GM20431 (cell line): ENCODE measurements at regions not wholly inside any gene's neighbourhood (a gene's known extent, or its start where the extent isn't known, plus 50 kb on each side); places are given as distances from the start of the nearest gene placed in this dataset.
"Not testable (repeated sequence)": the region's sequence is repeated elsewhere in the genome, so short reads cannot be mapped to it uniquely, and the experiment has no call there.

ENCODE experiments used
- in situ Hi-C: fragments of 300-500 bp; cut with MseI, MboI; formaldehyde crosslinking; loops from one replicate; pipeline ENCODE4 v1.15.0; 2020; ENCODE audit warnings: low sequenced_read_pairs; ENCODE audit not compliant: unreplicated experiment

DNA sequence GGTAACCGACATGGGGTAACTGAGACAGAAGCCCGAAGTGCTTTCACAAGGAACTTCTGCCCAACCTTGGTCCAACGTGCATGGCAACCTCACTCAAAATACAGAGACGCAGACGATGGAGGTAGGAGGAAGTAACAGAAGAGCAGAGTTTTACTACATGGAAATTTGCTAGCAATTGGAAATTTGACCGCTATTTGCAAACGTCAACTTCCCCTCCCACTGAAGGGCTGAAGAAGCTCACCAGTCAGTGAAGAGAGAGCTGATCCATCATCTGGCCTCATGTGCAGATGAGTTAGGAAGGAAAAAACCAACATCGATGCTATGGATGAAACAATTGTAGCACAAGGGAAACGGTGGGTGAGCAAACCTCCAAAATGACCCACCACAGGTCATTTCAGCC lies 196.7 kb downstream of the RGS3 start:
- in situ Hi-C loops: loop anchor here (25.0 kb wide), 1 partner anchor 348 kb away; the partner anchor contains the start of gene RNF183

DNA sequence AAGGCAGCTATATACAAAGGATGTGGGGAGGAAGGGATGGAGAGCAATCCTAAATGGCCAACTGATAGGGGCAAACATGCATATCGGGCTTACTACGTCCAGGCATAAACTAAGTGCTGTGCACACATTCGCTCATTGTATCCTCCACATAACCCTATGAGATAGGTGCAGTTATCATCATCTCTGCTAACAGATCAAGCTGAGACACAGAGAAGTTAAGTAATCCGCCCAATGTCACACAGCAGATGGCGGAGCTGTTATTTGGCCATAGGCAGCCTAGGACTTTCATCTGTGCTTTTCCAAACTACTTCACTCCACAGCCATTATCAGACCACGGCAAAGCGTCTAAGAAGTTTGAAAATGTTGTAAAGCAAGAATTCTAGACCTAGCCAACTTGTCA lies 197.5 kb downstream of the RGS3 start:
- in situ Hi-C loops: loop anchor here (25.0 kb wide), 1 partner anchor 349 kb away; the partner anchor contains the start of gene RNF183

DNA sequence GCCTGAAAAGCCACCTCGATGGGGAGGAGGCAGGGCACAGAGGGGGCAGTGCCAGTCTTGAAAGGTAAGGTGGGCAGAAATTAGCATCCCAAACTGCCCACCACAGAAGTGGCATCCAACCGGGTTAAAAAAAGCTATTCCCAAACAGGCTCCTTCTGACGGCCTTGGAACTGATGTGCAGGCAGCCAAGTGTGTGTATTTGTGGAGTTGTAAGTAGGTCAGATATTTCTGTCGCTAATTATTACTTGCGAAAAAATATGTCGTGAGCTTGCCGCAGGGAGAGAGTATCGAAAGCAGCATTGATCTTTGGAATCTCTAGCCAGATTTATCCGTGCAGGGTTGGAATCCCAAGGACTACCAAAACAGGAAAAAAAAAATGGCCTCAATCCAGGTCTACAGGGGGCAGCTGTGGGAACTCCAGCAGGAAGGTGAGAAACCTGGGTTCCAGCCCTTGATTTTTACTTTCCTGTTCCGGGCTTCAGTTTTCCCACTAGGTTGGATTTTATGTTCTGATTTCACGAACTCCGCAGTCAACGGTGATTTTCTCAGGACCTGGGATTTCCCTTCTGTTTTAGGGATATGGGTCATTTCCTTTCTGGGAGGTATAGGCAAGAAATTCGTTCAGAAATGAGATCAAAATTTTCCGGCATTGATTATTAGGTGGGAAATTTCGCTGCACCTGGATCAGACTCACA lies 200.8 kb downstream of the RGS3 start:
- in situ Hi-C loops: loop anchor here (25.0 kb wide), 1 partner anchor 352 kb away; the partner anchor contains the start of gene RNF183

DNA sequence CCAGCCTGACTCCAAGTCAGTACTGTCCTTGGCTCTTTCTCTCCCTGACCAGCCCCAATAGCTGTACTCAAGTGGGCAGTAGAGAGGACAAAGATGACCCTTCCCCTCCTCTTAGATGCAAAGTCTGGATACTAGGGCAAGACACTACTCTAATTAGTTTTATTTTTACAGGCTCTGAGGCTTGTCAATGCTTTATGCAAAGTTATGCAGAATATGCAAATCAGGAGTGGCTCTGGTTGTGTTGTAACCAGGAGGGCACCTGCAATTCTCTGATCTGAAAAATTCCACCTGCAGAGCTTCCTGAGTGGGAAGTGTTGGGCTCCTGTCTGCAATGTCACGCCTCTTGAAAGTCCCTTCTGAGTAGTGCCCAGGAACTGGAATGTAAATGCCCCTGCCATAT lies 201.5 kb downstream of the RGS3 start:
- in situ Hi-C loops: loop anchor here (25.0 kb wide), 1 partner anchor 353 kb away; the partner anchor contains the start of gene RNF183

DNA sequence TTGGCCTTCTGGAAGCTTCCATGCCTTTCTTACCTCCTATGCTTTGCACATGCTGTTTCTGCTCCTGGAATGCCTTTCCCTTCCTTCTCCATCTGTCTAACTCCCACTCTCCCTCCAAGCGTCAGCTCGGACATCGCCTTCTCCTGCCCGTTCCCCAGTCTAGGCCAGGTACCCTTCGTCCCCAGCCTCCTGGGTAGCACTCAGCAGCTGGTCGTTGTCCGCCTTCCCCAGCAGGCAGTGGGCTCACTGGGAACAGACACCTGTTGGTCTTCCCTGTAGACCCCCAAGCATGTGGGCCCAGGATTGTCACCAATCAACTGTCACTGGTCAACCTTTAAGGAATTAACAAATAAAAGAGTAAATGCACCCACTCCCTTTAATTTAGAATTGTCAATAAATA lies 202.2 kb downstream of the RGS3 start:
- in situ Hi-C loops: loop anchor here (25.0 kb wide), 1 partner anchor 353 kb away; the partner anchor contains the start of gene RNF183

DNA sequence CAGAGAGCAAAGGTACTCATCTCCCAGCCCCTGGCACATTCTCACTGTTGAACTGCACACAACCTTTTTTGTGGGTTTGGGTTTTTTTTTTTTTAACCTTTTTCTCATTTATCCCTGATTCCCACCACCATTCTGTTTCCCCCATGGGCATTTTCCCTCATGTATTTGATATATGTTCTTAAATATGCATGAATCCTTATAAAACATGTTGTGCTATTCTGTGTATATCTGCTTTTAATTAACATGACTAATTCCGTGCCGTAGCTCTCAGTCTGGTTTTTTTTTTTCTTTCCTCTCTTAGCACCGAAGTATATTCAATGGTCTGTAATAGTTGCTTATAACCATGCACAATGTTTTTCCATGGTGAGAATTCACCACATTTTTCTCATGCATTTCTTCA lies 204.5 kb downstream of the RGS3 start:
- in situ Hi-C loops: loop anchor here (25.0 kb wide), 1 partner anchor 356 kb away; the partner anchor contains the start of gene RNF183

DNA sequence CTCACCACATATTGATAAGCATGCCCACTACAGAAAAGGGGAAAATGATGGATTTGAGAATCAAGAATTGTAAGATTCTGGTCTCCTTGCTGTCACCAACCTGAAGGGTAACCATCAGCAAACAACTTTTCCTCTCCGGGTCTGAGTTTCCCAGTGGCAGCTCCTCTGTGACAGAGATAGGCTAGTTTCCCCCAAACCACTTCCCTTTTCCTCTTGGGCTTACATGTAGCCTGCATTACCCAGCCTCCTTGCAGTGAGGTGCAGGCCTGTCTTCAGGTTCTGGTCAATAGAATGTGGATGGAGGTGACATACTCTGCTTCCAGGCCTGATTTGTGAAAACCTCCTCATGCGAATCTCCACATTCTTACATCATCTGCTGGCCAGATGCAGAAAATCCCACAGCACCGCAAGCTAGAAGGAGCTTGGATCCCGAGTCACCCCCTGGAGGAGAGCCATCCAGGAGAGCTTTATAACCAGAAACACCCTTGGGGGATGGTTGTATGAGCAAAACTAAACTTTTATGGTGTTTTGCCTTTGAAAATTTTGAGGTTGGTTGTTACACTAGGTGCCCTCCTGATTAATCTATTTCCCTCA lies 206.1 kb downstream of the RGS3 start:
- in situ Hi-C loops: loop anchor here (25.0 kb wide), 1 partner anchor 357 kb away; the partner anchor contains the start of gene RNF183

DNA sequence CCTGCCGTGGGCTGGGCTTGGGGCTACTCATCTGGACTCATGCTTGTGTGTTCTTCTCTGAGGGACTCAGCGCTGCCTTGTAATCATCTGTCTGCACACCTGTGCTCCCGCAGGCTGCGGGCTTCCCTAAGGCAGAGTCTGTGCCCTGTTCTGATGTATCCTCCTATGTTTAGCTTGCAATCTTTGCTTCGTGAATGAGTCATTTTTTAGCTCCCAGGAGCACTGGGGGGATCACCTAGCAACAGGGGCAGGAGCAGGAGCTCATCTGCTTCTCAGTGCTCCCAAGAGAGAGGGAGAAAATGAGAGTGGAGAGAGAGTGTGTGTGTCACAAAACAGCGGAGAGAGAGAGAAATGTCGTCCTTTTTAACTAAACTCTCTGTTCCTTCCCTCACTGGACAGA lies 202.4 kb upstream of the ZNF618 start:
- in situ Hi-C loops: loop anchor here (25.0 kb wide), 1 partner anchor 361 kb away; the partner anchor contains the start of gene RNF183

DNA sequence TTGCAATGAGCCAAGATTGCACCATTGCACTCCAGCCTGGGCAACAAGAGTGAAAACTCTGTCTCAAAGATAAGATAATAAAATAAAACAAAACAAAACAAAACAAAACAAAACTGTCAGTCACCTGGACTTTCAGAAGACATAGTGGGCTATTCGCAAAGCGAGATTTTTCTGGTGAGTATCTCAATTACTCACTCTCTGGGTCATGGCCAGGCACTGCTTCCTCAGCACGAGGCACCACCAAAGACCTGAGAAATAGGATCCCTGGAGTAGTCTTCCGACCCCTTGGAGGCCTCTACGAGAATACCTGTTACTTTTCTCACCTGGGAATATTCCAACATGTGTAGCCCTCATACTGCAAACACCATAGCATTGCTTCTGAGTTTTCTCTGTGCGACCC lies 201.7 kb upstream of the ZNF618 start:
- in situ Hi-C loops: loop anchor here (25.0 kb wide), 1 partner anchor 362 kb away; the partner anchor contains the start of gene RNF183

DNA sequence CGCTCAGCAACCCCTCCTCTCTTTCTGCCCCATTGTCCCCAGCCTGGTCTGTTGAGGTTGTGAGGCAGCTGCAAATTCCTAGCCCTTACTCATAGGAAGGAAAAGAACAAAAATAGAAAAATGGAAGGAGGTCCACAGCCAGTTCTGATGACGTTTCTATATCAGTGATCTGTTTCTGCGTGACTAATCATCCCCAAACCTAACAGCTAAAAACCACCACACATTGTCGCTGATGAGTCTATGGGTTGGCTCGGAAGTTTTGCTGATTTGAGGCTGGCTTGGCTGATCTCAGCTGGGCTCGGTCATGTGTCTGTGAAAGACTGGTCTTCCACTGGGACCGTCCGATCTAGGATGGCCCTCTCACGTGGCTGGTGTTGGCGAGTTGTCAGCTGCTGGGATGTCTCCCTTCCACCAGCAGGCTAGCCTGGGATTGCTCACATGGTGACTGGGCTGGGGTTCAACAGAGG lies 200.6 kb upstream of the ZNF618 start:
- in situ Hi-C loops: no loop called here

DNA sequence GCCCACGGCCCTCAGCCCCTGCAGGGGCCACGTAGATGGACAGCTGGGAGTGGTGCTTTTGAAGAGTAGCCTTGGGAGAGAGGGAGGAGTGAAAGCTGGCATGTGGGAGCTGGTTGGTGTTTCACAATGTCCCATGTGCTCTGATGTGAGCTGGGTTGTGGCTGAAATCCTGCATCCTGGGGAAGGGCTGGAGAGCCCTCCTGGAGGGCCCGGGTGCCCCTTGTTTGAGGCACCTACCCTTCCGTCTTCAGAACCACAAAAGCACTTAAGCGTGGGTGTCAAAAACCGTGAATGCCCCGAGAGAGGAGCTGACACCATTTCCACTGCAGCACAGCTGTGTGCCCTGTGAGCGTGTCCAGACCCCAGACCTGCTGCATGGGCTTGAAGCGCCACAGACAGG lies 199.1 kb upstream of the ZNF618 start:
- in situ Hi-C loops: no loop called here

DNA sequence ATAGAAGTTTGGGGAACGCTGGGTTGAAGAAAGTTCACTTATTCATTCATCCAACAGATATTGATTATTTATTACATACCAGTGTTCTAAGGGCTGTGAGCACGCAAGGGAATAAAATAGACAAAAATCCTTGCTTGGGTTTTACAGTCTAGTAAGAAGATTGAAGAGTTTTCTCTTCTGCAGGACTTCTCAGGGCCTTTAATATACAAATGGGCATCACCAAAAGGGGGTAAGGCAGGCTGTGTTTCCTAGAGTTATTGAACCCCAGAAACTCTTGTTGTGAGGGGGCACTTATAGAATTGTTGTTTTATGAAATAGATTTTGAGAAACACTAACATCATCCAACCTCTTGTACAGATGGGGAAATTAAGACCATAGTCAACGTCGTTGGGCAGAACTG lies 198.5 kb upstream of the ZNF618 start:
- in situ Hi-C loops: no loop called here

DNA sequence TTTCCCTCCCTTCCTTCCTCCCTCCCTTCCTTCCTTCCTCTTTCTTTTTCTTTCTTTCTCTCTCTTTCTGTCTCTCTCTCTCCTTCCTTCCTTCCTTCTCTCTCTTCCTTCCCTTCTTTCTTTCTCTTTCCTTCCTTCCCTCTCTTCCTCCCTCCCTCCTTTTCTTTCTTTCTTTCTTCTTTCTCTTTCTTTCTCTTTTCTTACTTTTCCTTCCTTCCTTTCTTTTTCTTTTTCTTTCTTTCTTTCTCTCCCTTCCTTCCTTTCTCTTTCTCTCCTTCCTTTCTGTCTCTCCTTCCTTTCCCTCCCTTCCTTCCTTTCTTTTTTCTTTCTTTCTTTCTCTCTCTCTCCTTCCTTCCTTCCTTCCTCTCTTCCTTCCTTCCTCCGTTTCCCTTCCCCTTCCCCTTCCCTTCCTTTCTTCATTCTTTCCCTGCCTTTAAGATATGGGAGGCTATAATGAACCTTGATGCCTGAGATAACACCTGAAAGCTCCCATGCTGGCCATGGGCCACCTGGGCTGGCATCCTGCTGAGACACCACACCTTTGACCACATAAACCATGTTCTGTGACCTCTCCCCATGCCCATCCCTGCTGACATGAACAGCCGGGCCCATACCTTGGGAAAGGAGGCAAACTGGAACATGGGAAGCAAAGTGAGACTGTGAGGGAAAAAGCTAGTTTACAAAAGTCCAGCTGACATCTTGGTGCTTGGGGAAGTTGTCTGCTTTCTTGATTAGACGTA lies 197.8 kb upstream of the ZNF618 start:
- in situ Hi-C loops: no loop called here

DNA sequence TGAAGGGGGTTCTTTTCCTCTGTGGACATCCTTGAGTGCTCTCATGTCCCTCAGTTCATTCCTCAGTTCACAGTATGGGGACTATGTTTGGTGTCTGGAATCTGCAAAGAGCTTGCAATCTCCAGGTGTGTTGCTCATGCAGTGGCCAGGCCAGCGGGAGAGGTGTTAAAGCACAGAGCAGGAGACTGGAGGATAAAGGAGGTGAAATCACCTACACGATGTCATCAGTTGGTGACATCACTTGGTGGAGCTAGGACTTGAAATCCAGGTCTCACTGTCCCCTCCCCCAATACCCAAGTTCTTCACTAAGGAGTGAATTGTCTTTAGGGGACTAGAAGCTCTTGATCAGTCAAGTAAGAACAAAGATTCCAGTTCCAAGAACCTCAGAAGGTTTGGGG lies 197.3 kb upstream of the ZNF618 start:
- in situ Hi-C loops: no loop called here

DNA sequence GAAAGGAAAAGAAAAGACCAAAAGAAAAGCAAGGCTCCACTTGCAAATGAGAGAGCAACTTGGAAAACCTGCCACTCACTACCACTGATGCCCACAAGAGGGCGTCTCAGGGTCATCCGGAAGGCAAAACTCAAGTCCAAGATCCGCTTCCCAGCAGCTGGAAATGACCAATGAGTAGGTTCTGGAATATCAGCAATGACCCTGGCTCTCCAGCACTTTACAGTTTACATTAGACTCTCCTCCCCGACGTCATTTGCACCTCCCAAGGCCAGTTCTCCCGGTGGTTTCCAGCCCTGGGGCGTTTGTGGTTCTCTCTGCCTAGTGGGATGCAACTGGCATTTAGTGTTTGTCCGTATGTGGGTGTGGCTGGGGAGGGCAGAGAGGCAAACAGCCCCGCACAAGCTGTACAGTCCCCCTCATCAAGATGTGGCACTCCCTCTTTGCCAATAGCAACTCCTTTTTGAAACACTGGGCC lies 193.8 kb upstream of the ZNF618 start:
- in situ Hi-C loops: no loop called here

DNA sequence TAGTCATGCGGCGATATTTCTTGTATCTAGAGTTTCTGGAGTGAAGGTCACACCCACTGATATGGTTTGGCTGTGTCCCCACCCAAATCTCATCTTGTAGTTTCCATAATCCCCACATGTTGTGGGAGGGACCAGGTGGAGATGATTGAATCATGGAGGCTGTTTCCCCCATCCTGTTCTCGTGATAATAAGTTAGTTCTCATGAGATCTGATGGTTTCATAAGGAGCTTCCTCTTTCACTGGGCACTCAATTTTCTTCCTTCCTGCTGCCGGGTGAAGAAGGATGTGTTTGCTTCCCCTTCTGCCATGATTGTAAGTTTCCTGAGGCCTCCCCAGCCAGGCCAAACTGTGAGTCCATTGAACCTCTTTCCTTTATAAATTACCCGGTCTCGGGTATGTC lies 190.5 kb upstream of the ZNF618 start:
- in situ Hi-C loops: not testable (repeated sequence)

DNA sequence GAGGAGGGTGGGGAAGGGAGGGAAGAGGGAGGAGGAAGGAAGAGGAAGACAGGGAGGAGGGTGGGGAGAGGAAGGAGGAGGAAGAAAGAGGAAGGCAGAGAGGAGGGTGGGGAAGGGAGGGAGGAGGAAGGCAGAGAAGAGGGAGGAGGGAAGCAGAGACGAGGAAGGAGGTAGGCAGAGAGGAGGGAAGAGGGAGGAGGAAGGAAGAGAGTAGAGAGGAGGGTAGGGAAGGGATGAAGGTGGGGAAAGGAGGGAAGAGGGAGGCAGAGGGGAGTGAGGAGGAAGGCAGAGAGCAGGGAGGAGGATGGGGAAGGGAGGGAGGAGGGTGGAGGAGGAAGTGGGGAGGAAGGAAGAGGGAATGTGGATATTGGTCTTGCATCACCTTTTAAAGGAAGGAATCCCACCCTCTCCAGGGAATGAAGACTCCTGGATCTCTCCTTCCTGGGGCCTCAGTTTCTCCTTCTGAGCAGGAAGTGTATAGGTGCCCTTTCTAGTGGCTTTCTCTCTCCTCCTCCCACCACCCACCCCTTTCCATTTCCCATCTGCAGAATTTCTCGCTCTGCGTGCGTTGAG lies 188.9 kb upstream of the ZNF618 start:
- in situ Hi-C loops: no loop called here

DNA sequence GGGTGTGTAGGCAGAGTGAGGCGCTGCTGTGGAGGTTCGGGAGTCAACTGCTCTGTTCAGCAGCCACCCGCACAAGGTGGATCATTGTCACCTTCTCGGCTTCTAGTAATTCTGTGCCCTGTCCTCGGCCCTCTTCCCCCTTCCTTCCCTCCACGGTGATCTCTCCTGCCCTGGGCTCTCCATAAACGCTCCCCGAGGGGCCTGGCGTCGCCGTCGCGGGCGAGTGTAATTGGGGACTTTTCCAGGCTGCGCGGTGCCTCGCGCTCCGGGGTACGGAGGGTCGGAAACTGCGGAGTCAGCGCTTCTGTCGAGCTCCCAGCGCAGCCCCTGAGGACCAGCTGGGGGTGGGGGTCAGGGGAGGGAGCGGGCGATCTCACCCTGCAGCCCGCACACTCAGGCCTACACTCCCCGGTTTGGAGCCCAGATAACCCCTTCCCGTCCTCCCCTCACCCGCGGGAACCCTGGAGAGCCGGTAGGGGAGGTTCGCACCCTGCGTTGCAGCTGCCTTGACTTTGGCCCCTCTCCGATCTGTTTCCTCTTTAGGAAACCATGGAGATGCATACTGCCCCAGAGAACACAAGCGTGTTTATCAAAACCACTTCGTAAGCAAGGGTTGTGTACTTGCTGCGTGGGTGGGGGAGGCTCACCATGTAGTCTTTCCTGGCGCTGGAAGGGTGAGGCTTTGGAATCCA lies 188.3 kb upstream of the ZNF618 start:
- in situ Hi-C loops: no loop called here

DNA sequence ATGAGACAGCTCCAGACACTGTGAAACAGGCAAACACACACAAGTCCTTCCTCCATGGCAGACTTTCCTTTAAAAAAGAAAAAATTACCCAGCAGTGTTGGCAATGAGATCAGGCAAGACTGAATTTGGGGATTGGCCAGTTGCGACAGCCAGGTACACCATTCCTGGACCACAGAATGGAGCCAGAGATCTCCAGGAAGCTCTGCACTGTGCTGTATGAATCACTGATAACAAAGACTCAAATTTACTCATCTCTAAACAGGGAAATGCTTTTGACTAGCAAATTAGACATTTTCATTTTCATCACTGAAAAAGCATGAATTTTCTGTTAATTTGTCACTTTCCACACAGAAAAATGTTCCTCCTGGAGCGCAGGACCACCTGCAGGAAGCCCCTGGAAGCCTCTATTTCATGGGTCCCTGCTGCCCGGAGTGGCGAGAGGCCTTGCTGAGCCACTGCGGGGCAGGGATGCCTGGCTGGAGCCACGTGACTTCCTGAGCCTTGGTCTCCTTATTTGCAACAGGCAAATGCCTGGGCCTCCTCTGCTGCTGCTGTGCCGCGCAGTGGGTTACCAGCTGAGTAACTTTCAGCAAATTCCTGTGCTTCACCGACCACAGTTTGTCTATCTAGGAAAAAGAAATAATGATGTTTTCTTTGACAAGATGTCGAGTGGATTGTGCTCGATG lies 185.9 kb upstream of the ZNF618 start:
- in situ Hi-C loops: no loop called here
